ENCODE measurements at regions not wholly inside any gene's neighbourhood (a gene's known extent, or its start where the extent isn't known, plus 50 kb on each side); places are given as distances from the start of the nearest gene placed in this dataset.

DNA sequence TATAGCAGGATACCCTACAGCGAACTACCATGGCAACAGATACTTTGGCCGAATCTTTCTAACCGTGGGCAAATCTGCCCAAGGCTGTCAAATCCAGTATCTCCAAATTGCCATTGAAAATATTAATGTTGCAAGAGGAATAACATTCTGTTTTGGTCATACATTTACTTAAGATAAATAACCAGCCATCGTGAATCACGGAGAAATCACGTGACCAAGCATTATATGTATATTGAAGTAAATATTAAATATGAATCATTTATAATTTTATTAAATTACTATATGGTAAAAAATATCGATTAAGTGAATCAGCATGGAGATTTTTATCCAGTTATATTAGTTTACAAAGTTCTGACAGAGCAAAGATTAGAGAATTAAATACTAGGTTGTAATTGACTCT is 714.6 kb upstream of the GJE1 start:
- no peak for TF ChIP-seq EZH2phosphoT487 (IDR thresholded peaks at IDR 0.05; ENCODE audit: insufficient read depth, low read depth)
- TF ChIP-seq EZH2 (IDR thresholded peaks at IDR 0.05; ENCODE audit: insufficient read depth, poor library complexity, severe bottlenecking) = no peak

Measured in GM23248 (cell line).